HG03175 (cell line): ENCODE measurements at regions not wholly inside any gene's neighbourhood (a gene's known extent, or its start where the extent isn't known, plus 50 kb on each side); places are given as distances from the start of the nearest gene placed in this dataset.
"Not testable (repeated sequence)": the region's sequence is repeated elsewhere in the genome, so short reads cannot be mapped to it uniquely, and the experiment has no call there.

Experiments used
- ATAC-seq: cut with Tn5 transposase; IDR thresholded peaks from one replicate; pipeline ENCODE4 v1.9.1; 2021; ENCODE audit warnings: mild to moderate bottlenecking, moderate library complexity; ENCODE audit not compliant: unreplicated experiment

DNA sequence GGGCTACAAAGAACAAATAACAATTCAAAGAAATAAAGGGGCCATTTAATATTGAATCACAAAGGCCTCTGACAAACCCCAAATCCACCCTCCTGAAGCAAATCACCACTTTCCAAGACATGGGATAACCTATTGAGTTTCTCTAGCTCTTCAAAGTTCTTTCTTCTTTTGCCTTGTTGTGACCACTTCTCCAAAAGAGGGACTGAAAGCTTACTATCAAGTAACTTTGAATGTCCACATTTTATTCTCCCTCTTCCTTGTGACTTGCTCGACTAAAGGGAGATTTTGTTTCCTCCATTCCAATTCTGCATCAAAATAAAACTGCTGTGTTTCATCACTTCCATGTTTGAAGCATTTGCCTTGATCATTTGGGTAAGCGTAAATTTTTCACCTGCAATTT is 166.6 kb upstream of the SLC7A11 start:
- ATAC-seq = no peak

- ATAC-seq = no peak
Measured at GRCh38 chr4:138407329-138407728, 165.2 kb upstream of the SLC7A11 start.

DNA sequence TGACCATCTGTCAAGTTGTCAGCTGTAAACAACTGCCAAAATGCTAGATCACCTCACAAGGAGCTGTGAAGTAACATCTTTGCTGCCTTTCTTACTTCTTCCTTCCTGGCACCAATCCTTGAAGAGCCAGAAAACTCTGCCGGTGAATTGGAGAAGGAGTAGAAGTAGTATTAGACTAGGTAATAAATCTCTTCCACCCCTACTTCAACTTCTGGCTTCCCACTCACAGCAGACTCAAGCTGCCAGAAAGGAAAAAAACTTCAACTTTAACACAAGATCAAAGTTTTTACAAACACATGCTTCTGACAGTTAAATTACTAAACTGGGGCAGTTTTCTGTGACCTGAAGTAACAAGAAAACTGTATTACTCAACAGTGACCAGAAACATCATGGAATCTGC is 164.7 kb upstream of the SLC7A11 start:
- no peak for ATAC-seq

DNA sequence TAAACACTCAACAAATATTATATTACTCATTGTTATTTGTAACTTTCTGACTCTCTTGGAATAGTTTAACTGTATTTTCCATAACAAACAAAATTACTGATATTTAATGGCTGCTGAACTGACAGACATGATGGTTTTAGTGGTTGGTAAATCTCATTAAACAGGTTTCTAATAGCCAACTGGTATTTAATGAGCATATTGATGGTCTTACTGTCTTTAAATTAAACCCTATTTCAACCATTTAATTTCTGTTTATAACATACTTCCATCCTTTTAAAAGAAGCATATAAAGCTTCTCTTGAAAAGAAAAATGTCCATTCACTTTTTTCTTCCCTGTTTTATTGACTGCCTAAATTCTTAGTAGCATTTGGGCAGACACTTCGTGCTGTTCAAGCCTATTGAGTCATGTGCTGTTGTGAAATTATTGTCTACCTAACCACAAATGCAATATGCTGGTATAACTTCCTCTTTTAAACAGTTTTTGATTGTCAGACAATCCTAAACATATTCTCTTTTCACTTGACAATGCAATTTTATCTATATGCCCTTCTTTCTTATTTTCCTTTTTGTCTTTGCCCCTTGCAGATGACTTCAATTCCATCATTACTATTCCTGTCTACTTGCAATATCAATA is 163.9 kb upstream of the SLC7A11 start:
- ATAC-seq = peak; percentile 84

DNA sequence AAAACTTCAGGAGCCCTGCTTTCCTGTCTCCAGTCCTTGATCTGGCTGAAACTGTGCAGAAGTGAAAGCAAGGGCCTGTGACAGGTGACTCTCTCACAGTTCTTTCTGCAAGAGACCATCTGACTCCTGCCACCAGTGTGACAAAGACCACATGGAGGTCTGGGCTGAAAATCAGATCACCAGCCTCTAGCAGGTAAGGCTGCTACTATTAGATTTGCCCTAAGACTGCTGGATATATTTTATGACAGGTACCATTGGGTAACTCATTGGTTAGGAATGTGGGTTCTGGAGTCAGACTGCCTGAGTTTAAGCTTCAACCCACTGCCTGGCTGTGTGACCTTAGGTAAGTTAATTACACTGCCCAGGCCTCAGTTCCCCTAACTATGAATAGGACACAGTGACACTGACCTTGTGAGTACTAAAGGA is 163.3 kb upstream of the SLC7A11 start:
- peak; percentile 74 for ATAC-seq

- no peak for ATAC-seq
Measured at GRCh38 chr4:138404801-138405200, 162.7 kb upstream of the SLC7A11 start.

- no peak for ATAC-seq
Measured at GRCh38 chr4:138404251-138404650, 162.1 kb upstream of the SLC7A11 start.

DNA sequence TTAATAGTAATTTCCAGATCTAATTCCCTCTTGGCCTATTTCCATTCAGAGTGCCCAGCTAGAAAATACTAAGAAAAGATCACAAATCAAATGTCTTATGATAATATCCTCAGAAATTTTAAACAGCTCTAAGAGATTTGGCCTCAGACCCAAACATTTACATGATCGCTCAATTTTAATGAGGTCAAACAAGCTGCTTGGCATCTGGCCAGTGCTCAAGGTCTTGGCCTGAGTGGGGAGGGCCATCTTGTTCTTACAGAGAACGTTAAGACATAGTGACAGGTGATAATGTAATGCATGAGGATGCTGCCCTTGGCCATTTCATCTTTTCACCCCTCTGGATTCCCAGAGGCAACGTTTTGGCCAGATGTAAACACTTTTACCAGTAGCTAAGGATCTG is 159.2 kb upstream of the SLC7A11 start:
- no peak for ATAC-seq

DNA sequence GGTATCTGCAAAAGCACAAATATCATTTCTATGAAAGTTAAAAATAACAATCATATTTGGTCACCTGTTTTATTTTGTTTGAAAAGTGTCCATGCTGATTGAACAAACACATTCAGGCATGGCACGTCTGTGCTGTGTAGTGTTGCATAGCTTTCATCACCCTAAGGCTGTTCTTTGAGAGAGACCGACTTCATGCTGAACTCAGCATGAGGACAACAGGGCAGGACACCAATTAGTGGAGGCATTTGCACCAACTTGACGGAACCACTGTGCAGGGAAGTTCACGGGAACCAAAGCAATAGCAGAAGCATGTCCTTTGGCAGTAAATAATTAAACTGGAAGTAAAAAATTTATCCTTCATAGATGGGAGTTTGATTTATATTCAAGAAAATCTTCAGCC is 158.4 kb upstream of the SLC7A11 start:
- no peak for ATAC-seq

DNA sequence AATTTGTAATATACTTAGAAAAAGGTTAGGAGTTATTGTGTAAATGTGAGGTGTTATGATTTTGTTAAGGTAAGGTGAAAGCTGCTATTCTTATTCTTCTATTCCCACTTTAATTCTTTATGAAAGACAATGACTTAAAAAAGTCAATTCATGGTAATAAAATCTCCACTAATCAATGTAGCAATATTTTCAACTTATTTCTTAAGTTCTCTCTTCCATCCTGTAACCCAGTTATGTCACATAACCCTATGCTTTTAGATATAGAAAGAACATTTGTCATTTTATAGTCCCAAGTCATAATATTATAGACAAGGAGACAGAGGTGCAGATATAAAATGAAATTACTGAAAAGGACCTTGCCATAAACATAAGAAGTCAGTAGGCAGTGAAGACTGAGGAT is 157.9 kb upstream of the SLC7A11 start:
- no peak for ATAC-seq

DNA sequence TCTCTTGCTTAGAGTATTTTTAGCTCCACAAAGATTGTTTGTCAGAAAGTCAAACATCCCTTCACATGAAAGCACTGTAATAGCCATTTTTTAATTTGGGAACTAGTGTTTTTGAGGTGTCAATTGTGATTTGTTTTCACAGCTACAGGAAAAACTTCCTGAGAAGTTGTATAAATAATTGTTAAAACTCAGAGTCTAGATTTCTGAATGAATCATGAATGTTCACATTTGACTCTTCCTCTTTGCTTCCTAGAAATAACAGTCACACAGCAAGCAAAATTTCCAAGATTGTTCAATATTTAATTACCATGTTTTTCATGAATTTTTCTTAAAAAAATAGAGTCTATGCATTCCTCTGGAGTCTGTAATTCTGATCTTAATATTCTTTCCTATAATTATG is 156.9 kb upstream of the SLC7A11 start:
- ATAC-seq = no peak

DNA sequence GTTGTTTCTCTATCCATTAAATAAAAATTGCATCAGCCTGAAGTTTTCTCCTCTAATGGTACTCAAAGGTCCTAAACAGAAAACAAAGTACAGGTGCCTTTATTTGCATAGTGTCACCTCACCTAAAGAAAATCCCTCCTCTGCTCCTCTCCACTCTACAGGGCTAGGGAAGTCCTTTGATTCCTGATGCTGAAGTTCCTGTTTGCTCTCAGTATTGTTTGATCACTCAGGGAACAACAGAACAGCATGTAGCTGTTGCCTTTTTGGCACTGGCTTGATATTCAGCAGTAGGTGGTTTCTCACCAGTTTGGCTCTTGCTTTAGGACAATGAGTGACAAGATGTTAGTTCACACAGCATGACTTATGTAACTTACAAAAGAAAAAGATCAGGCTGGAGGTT is 156.2 kb upstream of the SLC7A11 start:
- no peak for ATAC-seq

- no peak for ATAC-seq
Measured at GRCh38 chr4:138393886-138394610, 151.9 kb upstream of the SLC7A11 start.

- ATAC-seq = peak; percentile 76
Measured at GRCh38 chr4:138392751-138393308, 150.7 kb upstream of the SLC7A11 start.

DNA sequence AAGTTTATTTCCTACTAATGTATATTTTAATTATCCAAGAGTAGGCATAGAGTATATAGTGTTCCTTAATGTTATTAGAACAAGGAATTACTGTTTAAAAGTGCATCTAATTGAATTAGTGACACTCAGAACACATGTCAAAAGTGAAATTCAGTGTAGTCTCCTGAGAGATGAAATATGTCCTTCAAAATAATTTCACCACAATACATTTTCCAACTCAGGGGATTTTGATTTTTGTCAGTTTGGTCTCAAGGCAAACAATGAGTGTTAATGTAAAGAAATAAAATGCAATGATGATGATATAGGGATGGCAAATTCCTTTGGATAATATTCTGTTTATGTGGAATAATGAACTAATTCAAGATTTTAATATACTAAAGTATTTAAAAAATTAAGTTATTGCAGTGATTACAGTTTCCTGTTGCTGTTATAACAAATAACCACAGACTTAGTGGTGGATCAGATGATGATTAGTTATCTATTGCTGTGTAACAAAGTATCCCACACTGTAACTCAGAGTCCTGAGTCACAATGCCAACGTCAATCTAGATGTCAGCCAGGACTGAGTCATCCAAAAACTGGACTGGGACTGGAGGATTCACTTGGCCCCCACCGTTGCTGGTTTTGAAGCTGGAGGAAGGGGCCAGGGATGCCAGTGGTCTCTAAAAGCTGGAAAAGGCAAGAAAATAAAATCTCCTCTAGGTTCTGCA is 148.0 kb upstream of the SLC7A11 start:
- no peak for ATAC-seq

- ATAC-seq = no peak
Measured at GRCh38 chr4:138374947-138375346, 132.8 kb upstream of the SLC7A11 start.

DNA sequence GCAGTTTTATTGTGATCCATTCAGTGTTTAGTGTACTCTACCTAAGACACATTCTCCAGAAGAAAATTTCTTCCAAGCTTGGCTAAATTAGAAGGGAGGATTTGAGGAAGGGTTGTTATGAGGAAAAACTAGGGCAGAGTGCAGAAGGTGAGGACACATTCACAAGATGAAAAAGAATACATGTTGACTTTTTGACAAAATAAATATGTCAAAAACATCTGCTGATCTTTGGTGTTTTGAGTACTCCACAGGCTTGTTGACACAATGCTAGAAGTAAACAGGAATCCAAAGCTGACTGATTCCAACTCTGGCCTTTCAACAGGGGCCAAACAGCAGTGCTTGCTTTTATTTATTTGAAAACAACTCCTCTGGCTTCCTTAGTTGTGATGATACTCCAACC is 125.8 kb upstream of the SLC7A11 start:
- no peak for ATAC-seq

DNA sequence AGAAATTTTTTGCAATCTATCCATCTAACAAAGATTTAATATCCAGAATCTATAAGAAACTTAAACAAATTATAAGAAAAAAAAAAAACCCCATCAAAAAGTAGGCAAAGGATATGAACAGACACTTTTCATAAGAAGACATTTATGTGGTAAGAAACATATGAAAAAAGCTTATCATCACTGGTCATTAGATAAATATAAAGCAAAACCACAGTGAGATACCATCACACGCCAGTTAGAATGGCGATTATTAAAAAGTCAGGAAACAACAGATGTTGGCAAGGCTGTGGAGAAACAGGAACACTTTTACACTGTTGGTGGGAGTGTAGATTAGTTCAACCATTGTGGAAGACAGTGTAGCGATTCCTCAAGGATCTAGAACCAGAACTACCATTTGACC is 110.3 kb upstream of the SLC7A11 start:
- ATAC-seq = not testable (repeated sequence)

GRCh38 chr4:138348055-138348454 is 105.9 kb upstream of the SLC7A11 start:
- peak; percentile 53 for ATAC-seq

GRCh38 chr4:138347561-138347960 is 105.4 kb upstream of the SLC7A11 start:
- ATAC-seq = no peak

DNA sequence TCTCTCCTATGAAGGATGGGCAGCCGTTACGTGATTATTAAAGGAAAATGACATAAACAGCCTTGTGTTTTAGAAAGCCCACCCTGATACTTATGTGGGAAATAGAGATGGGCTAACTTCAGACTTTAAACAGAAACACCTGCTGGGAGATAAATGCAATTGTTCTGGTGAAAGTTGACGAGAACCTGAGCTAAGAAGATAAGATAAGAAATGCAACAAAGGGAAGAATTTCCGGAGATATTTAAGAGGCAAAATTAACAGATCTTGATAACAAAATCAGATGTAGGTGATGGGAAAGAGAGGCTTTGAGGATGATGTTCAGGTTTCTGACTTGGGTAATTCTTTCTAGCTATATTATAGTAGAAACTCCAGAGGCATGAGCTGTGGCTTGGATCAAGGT is 102.7 kb upstream of the SLC7A11 start:
- no peak for ATAC-seq

DNA sequence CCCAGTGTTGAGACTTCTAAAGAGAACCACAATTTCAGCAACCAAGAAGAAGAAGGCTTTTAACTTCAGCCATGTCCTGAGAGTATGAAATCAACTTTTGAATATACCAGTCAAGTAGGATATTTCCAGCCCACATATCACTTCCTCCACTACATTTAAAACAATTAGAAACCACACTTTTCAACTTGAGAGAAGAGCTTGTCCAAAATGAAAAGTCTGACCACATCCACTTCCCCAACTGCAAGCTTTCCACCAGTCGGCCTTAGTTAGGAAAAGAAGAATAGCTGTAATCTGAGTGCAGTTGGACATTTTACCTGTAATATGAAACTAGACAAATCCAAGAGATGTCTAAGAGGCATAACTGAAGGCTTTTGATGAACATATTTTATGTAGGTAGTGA is 101.9 kb upstream of the SLC7A11 start:
- no peak for ATAC-seq
